H9 (cell line): ENCODE measurements at regions not wholly inside any gene's neighbourhood (a gene's known extent, or its start where the extent isn't known, plus 50 kb on each side); places are given as distances from the start of the nearest gene placed in this dataset.

Experiments
- DNase-seq: peaks from one replicate; pipeline ENCODE4 v3.0.0-alpha.2; 2017
- H2AFZ ChIP-seq: one replicate; pipeline ENCODE4 v1.6.1; 2013; ENCODE audit warnings: mild to moderate bottlenecking, low read length, control low read depth, moderate library complexity
- H2AK5ac ChIP-seq: 2 replicates; pipeline ENCODE4 v1.6.1; 2013; ENCODE audit warnings: low read length, control low read depth, mixed read lengths; ENCODE audit not compliant: insufficient read length
- H2BK120ac ChIP-seq: one replicate; pipeline ENCODE4 v1.6.1; 2013; ENCODE audit warnings: low read depth, mild to moderate bottlenecking, low read length, control low read depth, inconsistent platforms; ENCODE audit not compliant: poor library complexity, severe bottlenecking
- H2BK12ac ChIP-seq: 2 replicates; pipeline ENCODE4 v1.6.1; 2013; ENCODE audit warnings: low read length, control low read depth, mixed read lengths, low read depth; ENCODE audit not compliant: insufficient read length
- H2BK15ac ChIP-seq: 2 replicates; pipeline ENCODE4 v1.6.1; 2013; ENCODE audit warnings: low read depth, low read length, control low read depth
- H2BK20ac ChIP-seq: one replicate; pipeline ENCODE4 v1.6.1; 2013; ENCODE audit warnings: low read depth, mild to moderate bottlenecking, low read length, control low read depth, inconsistent platforms; ENCODE audit not compliant: poor library complexity, severe bottlenecking
- H2BK5ac ChIP-seq: 2 replicates; pipeline ENCODE4 v1.6.1; 2013; ENCODE audit warnings: low read length, control low read depth, mixed read lengths; ENCODE audit not compliant: insufficient read length
- H3K14ac ChIP-seq: 2 replicates; pipeline ENCODE4 v1.6.1; 2013; ENCODE audit warnings: low read length, control low read depth; ENCODE audit not compliant: insufficient read depth
- H3K18ac ChIP-seq: 2 replicates; pipeline ENCODE4 v1.6.1; 2013; ENCODE audit warnings: low read depth, mild to moderate bottlenecking, mixed read lengths, low read length, control low read depth; ENCODE audit not compliant: insufficient read length
- H3K23ac ChIP-seq: 2 replicates; pipeline ENCODE4 v1.6.1; 2013; ENCODE audit warnings: low read length, control low read depth, mixed read lengths, low read depth; ENCODE audit not compliant: insufficient read length
- H3K23me2 ChIP-seq: 2 replicates; pipeline ENCODE4 v1.6.1; 2013; ENCODE audit warnings: low read depth, mild to moderate bottlenecking, mixed read lengths, low read length, control low read depth; ENCODE audit not compliant: insufficient read length, poor library complexity, severe bottlenecking
- H3K27ac ChIP-seq: 2 replicates; pipeline ENCODE4 v1.5.1; 2013; ENCODE audit warnings: low read length, control low read depth, mixed read lengths, low read depth; ENCODE audit not compliant: insufficient read length
- H3K27me3 ChIP-seq: 2 replicates; pipeline ENCODE4 v1.6.1; 2013; ENCODE audit warnings: low read length, control low read depth, inconsistent platforms; ENCODE audit not compliant: insufficient read depth
- H3K4ac ChIP-seq: 2 replicates; pipeline ENCODE4 v1.6.1; 2013; ENCODE audit warnings: low read depth, mild to moderate bottlenecking, control low read depth, inconsistent platforms, low read length, moderate library complexity
- H3K4me1 ChIP-seq: 2 replicates; pipeline ENCODE4 v1.6.1; 2013; ENCODE audit warnings: low read length, control low read depth, inconsistent platforms; ENCODE audit not compliant: insufficient read depth
- H3K4me2 ChIP-seq: 2 replicates; pipeline ENCODE4 v1.6.1; 2013; ENCODE audit warnings: low read length, control low read depth, mixed read lengths; ENCODE audit not compliant: insufficient read length, insufficient read depth
- H3K56ac ChIP-seq: 2 replicates; pipeline ENCODE4 v1.6.1; 2013; ENCODE audit warnings: low read depth, mild to moderate bottlenecking, mixed read lengths, low read length, control low read depth; ENCODE audit not compliant: insufficient read length
- H3K79me1 ChIP-seq: 2 replicates; pipeline ENCODE4 v1.6.1; 2013; ENCODE audit warnings: low read depth, mild to moderate bottlenecking, moderate library complexity, low read length, control low read depth, inconsistent platforms; ENCODE audit not compliant: insufficient read depth, poor library complexity, severe bottlenecking
- H3K79me2 ChIP-seq: 2 replicates; pipeline ENCODE4 v1.6.1; 2013; ENCODE audit warnings: low read length, control low read depth, inconsistent platforms; ENCODE audit not compliant: insufficient read depth
- H3K9ac ChIP-seq: 2 replicates; pipeline ENCODE4 v1.6.1; 2013; ENCODE audit warnings: low read length, control low read depth, mixed read lengths; ENCODE audit not compliant: insufficient read length; ENCODE audit errors: extremely low read depth
- H3K9me3 ChIP-seq: one replicate; pipeline ENCODE4 v1.6.1; 2013; ENCODE audit warnings: low read depth, low read length, inconsistent platforms; ENCODE audit not compliant: control insufficient read depth
- H3T11ph ChIP-seq: one replicate; pipeline ENCODE4 v1.6.1; 2013; ENCODE audit warnings: mild to moderate bottlenecking, low read length, control low read depth, inconsistent platforms
- H4K20me1 ChIP-seq: one replicate; pipeline ENCODE4 v1.6.1; 2013; ENCODE audit not compliant: control insufficient read depth, insufficient read length, insufficient read depth
- H4K5ac ChIP-seq: 2 replicates; pipeline ENCODE4 v1.6.1; 2013; ENCODE audit warnings: low read depth, mild to moderate bottlenecking, mixed read lengths, low read length, control low read depth; ENCODE audit not compliant: insufficient read length
- H4K8ac ChIP-seq: replicated peaks from 2 replicates; pipeline ENCODE4 v1.6.1; 2013; ENCODE audit warnings: low read length, control low read depth, mixed read lengths, low read depth; ENCODE audit not compliant: insufficient read length
- H4K91ac ChIP-seq: 2 replicates; pipeline ENCODE4 v1.6.1; 2013; ENCODE audit warnings: low read depth, mild to moderate bottlenecking, moderate library complexity, mixed read lengths, low read length, control low read depth; ENCODE audit not compliant: insufficient read length
- H3K27ac Mint-ChIP-seq, 3 experiments: 2 replicates in 2 of 3; 3 replicates in 1 of 3; pipeline ENCODE4 v1.8.0; 2020 to 2021; ENCODE audit warnings: mixed read lengths in 3 of 3, mild to moderate bottlenecking in 1 of 3, moderate library complexity in 1 of 3
- H3K27me3 Mint-ChIP-seq: 2 replicates; pipeline ENCODE4 v1.8.0; 2021; ENCODE audit warnings: low read depth, mild to moderate bottlenecking, moderate library complexity, mixed read lengths
- H3K36me3 Mint-ChIP-seq, 3 experiments: 2 replicates in 2 of 3; 3 replicates in 1 of 3; pipeline ENCODE4 v1.8.0; 2020 to 2021; ENCODE audit warnings: low read depth in 3 of 3, mixed read lengths in 3 of 3; ENCODE audit not compliant: insufficient read depth in 1 of 3
- H3K4me1 Mint-ChIP-seq, 2 experiments: 2 replicates each; pipeline ENCODE4 v1.8.0; 2020; ENCODE audit warnings: mixed read lengths in 2 of 2
- H3K4me3 Mint-ChIP-seq, 2 experiments: 2 replicates in 1 of 2; 3 replicates in 1 of 2; pipeline ENCODE4 v1.8.0; 2020 to 2021; ENCODE audit warnings: mild to moderate bottlenecking in 2 of 2, mixed read lengths in 2 of 2, moderate library complexity in 1 of 2
- H3K9me3 Mint-ChIP-seq, 2 experiments: 2 replicates in 1 of 2; 3 replicates in 1 of 2; pipeline ENCODE4 v1.8.0; 2020; ENCODE audit warnings: mild to moderate bottlenecking in 2 of 2, mixed read lengths in 2 of 2, moderate library complexity in 1 of 2
- WGBS: extraction: QIAGEN DNeasy Blood & Tissue Kit; methylation state at CpG from one replicate; pipeline ENCODE4 v1.1.7; 2013; ENCODE audit warnings: missing lambda C conversion rate, low lambda C conversion rate, mixed read lengths; ENCODE audit not compliant: insufficient read length; ENCODE audit errors: extremely low coverage; 5-methylcytosine and 5-hydroxymethylcytosine counted together
- TF ChIP-seq, protein P1 (sequence below): fragments of 200-600 bp; sonication (generic); conservative IDR thresholded peaks from 3 replicates; pipeline ENCODE4 v1.8.0; 2021; ENCODE audit warnings: antibody characterized with exemption, mild to moderate bottlenecking

DNA sequence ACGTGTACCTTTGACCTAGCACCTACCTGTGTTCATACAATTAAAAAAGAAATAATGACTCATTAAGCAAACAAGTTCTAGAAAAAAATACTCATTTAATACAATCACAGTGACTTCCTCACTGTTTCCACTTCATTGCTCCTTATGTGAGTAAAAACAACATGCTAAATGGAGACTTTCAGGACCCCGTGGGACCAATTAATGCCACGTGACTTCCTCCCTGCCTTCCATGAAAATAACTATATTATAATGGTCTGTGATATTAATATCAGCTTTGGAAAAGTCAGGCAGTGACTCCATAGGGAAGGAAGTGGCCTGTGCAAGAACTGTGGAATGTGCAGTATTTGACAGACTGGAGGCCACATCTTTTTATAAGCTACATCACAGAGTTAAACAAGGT lies 337.8 kb downstream of the HLX start:
- Mint-ChIP-seq H3K4me1 (no peaks in the 10 kb centered on the region), H3K36me3 (no peaks in the 10 kb centered on the region; a peak in 1 of 7 replicates), H3K27ac (no peak overlapping the region), H3K4me3 (no peak overlapping the region), H3K27me3 (peaks cover 2% of the 10 kb centered on the region; the same call in 1 of the 2 replicates), H3K9me3 (no peaks in the 10 kb centered on the region; a peak in 1 of 5 replicates)
- no peak overlapping the region for H3K9ac ChIP-seq
- H2BK20ac ChIP-seq, result no peak overlapping the region
- H3K23ac ChIP-seq, result no peak overlapping the region
- no peaks in the 10 kb centered on the region for H3K27me3 ChIP-seq
- H2BK12ac ChIP-seq, result no peak overlapping the region
- H3K79me2 ChIP-seq, result no peaks in the 10 kb centered on the region
- H2AFZ ChIP-seq, result no peak overlapping the region
- H3K27ac ChIP-seq, result no peak overlapping the region
- DNase-seq, result no peak
- H3K4ac ChIP-seq, result no peak overlapping the region
- TF ChIP-seq, protein P1, sequence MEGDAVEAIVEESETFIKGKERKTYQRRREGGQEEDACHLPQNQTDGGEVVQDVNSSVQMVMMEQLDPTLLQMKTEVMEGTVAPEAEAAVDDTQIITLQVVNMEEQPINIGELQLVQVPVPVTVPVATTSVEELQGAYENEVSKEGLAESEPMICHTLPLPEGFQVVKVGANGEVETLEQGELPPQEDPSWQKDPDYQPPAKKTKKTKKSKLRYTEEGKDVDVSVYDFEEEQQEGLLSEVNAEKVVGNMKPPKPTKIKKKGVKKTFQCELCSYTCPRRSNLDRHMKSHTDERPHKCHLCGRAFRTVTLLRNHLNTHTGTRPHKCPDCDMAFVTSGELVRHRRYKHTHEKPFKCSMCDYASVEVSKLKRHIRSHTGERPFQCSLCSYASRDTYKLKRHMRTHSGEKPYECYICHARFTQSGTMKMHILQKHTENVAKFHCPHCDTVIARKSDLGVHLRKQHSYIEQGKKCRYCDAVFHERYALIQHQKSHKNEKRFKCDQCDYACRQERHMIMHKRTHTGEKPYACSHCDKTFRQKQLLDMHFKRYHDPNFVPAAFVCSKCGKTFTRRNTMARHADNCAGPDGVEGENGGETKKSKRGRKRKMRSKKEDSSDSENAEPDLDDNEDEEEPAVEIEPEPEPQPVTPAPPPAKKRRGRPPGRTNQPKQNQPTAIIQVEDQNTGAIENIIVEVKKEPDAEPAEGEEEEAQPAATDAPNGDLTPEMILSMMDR, result no peak
- H2BK5ac ChIP-seq, result no peak overlapping the region
- no peaks in the 10 kb centered on the region for H3K9me3 ChIP-seq
- H4K91ac ChIP-seq, result no peak overlapping the region
- no peak overlapping the region for H3T11ph ChIP-seq
- H3K56ac ChIP-seq, result no peak overlapping the region
- H2BK15ac ChIP-seq, result no peak overlapping the region
- H2BK120ac ChIP-seq, result no peak overlapping the region
- H3K4me2 ChIP-seq, result no peak overlapping the region
- no peaks in the 10 kb centered on the region for H4K20me1 ChIP-seq
- H3K14ac ChIP-seq, result no peak overlapping the region
- H3K79me1 ChIP-seq, result no peaks in the 10 kb centered on the region
- H3K4me1 ChIP-seq, result no peaks in the 10 kb centered on the region
- no peak overlapping the region for H4K8ac ChIP-seq
- no CpG with 5 or more reads among the region's 3 CpGs for WGBS
- H4K5ac ChIP-seq, result no peak overlapping the region
- no peaks in the 10 kb centered on the region for H3K23me2 ChIP-seq
- H2AK5ac ChIP-seq, result no peak overlapping the region
- no peak overlapping the region for H3K18ac ChIP-seq
